OCI-LY3 (cell line): ENCODE measurements at regions not wholly inside any gene's neighbourhood (a gene's known extent, or its start where the extent isn't known, plus 50 kb on each side); places are given as distances from the start of the nearest gene placed in this dataset.
"Not testable (repeated sequence)": the region's sequence is repeated elsewhere in the genome, so short reads cannot be mapped to it uniquely, and the experiment has no call there.

Source experiments
- CTCF ChIP-seq: fragments of 200-600, 300-600 bp; sonication (generic); IDR thresholded peaks from 2 replicates; pipeline ENCODE4 v1.5.1; 2014; ENCODE audit warnings: antibody characterized with exemption, low read length, low read depth
- EZH2phosphoT487 ChIP-seq: fragments of 200-600 bp; shearing (Covaris generic); IDR thresholded peaks from 2 replicates; pipeline ENCODE4 v1.6.1; 2018; ENCODE audit warnings: antibody characterized with exemption, mixed run types, low read depth

- TF ChIP-seq CTCF, EZH2phosphoT487: not testable (repeated sequence)
Observed at GRCh38 chr6:21345704-21346103, 247.8 kb upstream of the SOX4 start.
